GM19238 (cell line): ENCODE measurements at regions not wholly inside any gene's neighbourhood (a gene's known extent, or its start where the extent isn't known, plus 50 kb on each side); places are given as distances from the start of the nearest gene placed in this dataset.

ENCODE experiments used
- DNase-seq: peaks from one replicate; pipeline ENCODE4 v3.0.0; 2011; ENCODE audit warnings: low spot score; ENCODE audit not compliant: insufficient read length

DNA sequence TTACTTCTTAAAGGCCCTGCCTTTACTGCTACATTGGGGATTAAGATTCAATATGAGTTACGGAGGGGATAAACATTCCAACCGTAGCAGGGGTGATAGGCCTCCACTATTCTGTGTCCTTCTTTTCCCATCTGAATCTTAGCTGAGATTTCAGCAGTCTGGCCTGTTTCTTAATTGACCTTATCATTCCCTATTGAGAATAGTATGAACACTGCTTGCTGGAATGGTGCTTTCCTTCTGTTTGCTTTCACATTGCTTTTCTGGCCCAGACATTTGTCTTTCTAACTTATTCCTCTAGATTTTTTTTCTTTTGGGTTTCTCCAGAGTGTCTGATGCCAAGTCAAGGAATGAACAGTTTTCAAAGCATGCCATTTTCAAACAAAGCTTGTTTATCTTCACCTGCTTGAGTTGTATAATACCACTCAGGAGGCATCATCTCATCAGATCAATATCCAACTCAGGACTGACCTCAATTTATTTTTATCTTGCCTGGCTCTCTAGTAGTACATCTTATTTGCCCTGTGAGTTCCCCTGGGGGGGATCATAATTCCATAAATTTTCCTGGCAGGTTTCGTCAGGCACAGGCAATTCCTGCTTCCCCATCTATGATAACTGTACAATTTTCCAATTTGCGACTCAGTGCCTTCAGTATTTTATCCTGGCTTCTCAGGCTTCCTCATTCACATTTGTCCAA, 161.1 kb upstream of the STT3B start:
- no peak for DNase-seq

DNA sequence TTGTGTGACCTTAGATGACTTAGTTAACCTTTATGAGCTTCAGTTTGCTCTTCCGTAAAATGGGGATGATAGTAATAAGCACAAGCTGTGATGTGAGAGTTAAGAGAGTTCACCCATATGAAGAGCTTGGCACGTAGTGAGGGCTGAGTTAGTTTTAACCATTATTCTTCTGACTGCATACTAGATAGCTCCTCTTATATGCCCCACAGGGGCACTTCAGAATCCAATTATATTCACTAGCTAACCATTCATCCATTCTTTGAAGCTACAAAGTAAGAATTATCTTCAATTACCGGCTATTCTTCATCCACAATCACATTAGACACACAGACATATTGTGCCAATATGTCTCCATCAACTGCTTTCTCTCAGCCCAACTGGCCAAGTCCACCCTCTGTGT, 159.0 kb upstream of the STT3B start:
- no peak for DNase-seq

DNA sequence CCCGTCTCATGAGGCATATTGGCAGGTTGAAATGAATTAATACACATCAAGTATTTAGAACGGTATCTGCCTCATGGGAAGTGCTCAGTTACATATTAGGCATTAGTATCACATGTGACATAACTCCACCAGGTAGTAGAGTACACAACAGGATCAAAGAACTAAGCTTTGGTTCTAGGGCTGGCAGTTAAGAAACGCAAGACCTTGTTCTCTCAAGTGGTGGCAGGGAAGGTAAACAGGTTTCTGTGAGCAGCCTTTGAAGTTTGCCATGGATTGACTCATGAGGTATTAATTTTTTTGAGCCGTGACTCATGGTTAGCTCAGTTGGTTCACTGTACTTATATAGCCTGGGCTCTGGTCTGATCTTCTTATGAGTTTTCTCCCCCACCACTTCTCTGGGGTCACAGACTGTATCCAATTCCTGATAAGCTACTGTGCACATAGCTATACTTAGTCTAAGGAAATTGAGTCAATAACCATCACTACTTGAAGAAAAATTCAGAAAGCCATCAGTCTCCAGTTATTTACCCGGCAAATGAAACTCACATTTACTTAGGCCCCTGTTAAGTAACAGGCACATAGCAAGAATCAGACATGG, 155.6 kb upstream of the STT3B start:
- DNase-seq = no peak

DNA sequence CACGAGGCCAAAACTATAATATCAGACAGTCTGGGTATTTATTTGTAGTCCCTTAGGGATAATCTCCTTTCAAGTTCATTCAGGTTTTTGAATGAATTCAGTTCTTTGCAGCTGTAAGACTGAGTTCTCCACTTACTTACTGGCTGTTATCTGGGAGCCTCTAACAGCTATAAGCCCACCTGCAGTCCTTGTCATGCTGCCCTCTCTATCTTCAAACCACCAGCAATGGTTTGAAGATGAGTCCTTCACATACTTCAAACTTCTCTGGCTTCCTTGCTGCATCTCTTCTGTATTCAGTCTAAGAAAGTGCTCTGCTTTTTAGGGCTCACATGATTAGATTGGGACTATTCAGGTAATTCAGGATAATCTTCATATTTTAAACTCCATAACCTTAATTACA, 154.5 kb upstream of the STT3B start:
- DNase-seq = no peak

DNA sequence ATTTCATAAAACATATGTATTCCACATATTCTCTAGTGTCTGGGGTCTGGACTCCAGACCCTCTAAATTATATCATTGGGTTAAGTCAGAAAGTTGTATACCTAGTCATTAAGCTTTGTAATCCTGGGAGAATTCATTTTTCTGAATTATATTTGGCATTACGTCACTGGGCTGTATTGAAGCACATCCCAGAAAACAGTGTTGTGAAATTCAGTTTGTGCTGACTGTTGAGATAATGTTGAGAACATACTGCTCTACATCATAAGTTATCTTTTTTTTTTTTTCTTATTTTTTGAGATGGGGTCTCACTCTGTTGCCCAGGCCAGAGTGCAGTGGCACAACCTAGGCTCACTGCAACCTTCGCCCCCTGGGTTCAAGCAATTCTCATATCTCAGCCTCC, 153.1 kb upstream of the STT3B start:
- no peak for DNase-seq

DNA sequence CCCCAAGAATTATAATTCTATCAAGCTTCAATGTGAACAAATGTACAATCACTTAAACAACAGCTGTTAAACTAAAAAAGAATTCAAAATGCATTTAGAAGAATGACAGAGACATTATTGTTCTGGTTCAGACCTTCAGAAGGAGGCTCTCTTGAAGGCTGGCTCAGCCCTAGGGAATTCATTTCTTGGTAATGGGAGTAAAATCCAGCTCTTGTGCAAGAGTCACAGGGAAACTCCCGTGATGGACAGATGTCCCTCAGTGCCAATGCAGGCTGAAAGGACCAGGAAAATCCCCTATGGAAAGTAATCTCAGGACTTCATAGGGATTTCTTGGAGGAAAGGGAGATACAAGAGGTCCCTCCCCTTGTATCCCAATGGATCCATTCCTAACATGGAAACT, 149.9 kb upstream of the STT3B start:
- DNase-seq = no peak

DNA sequence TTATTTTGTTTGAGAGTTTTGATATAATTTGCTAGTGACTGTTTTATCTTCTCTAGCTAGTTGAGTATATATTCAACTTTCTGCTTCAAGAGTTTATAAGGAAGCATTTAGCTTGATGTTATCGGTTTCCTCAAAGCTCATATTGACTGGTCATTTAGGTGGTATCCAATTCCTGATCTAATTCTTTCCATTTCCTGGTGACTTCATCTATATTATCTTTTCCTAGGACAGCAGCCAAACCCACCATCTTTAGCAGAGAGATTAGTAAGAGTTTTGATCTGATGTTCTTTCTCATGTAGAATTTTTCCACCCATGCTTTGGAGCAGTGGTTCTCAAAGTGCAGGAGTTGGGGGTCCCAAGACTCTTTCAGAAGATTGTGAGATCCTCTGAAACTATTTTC, 148.6 kb upstream of the STT3B start:
- no peak for DNase-seq

DNA sequence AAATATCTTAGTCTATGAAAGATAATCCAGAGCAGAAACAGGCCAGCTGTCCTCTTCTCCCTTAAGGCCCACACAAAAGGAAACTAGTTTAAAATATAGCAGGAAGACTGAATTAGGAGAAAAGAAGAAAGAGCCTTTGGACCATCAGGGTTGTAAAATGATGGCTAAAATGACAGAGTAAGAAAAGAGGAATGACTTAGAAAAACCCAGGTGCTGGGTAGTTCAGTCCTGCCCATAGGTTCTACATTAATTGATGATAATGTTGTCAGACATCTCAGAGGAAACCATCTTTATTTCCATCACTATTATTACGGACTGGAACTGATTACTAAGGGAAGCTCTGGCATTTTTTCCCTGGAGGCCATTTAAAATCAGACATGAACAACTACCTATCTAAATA, 142.8 kb upstream of the STT3B start:
- no peak for DNase-seq

DNA sequence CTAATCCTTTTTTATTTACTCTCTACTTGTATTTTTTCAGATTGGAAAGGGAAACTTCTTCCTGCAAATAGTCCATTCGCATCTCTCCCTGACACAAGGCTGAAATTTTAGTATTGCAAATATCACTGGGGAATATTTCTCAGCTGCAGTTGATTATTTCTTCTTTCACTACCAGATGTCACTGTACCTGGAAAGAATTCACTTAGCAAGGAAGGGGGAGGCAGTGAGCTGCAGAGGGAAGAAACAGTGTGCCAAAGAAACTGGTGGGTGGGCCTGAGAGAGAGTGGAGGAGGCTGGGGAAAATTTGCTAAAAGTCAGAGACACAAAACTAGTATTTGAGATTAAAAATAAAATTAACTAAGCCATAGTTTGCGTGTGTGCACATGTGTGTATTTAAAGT, 142.3 kb upstream of the STT3B start:
- no peak for DNase-seq

DNA sequence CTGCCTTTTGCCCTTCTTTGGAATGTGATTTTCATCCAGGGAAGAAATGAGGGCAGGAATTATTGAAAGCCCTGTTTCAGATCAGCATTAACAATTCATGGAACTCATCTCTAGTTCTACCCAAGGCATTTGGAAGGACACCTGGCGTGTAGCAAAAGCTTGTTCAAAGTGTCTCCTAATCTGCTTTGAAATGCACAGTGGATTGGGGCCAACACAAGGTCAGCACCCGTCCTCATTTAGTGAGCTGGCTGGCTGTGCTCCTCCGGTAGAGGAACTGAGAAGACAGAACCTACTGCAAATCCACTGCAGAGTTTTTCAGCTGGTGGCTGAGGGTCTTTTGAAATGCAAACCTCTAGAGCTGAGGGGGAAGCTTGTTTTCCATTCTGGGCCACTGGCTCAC, 141.6 kb upstream of the STT3B start:
- DNase-seq = peak; percentile 1

DNA sequence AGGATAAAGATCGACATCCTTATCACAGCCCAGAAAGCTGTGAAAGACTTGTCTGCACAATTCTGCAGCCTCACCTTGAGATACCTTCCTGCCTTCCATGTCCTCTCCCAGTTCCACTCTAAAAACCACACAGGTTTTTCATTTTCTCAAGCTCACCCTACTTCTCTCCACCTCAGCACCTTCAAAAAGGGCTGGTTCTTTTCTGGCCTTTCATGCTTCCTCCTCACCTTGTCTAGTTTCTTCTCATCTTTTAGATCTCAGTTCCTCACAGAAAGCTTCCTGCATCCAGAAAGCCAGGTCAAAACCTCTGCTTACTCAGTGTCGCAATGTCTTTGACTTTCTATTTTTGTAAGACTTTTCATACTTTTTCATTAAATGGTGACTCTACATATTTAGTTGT, 140.2 kb upstream of the STT3B start:
- no peak for DNase-seq

DNA sequence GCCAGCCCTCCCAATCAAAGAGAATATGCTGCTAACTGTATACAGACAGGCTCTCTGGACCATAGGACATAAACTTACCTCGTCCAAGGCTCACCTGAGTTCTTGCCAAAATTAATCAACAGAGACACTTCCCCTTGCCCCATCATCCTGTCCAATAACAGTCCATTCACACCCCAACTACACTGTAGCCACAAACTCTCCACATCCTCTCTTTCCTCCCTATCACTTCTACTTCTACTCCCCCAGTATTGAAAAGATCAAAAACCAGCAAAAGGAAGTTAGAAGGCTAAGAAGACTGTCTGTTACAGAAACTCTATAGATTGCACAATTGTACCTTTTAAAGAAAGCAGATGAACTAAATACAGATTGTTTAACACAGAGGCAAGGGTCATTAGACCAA, 133.5 kb upstream of the STT3B start:
- DNase-seq = no peak

DNA sequence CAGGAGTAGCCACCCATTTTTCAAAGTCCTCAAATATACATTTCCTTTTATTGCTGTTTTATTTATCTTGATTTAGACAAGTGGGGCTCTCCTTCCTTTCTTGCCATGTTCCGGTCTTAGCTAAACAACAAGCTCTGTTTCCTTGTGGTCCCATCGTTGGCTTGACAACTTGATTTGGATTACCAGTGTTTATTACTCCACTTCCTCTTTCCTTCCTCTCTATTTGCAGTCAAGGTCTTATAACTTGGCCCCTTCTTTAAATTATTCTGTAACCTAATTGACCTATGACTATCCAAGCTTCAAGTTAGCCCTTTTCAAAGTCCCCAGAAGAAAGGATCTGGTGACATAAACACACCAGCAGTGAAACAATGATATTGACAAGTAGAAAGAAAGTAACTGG, 130.6 kb upstream of the STT3B start:
- no peak for DNase-seq

DNA sequence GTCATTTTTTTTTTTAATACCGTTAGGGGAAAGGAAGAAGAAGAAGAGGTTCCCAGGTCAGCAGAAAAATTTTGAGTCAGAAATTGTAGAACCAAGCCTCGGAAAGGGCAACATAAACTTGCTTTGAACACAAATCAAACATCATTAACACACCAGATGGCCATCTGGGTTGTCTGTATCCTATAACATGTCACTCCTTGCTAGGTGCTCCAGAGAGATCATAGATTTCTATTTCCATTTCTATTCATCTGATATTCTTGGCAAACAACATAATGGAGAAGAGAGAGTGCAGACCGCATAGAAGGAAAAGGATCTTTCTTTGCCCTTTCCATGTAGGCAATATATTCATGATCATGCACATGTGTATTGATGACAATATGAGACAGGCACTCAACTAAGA, 129.5 kb upstream of the STT3B start:
- DNase-seq = no peak

DNA sequence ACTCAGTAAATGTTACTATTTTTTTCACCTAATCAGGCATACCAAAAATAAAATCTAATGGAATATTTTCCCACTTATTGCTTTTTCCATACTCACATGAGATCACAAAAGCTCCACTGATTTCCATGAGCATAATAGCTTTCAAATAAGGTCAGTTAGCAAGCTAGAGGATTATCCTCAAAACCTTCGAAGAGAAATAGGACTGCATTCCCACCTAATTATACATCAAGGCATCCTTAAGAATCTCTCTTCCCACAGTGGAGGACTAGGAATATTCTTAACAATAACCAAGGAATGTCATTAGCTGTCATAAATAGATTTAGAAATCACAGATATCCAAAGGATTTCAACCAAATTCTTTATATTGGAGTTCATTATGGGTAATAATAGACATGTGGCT, 127.9 kb upstream of the STT3B start:
- no peak for DNase-seq

DNA sequence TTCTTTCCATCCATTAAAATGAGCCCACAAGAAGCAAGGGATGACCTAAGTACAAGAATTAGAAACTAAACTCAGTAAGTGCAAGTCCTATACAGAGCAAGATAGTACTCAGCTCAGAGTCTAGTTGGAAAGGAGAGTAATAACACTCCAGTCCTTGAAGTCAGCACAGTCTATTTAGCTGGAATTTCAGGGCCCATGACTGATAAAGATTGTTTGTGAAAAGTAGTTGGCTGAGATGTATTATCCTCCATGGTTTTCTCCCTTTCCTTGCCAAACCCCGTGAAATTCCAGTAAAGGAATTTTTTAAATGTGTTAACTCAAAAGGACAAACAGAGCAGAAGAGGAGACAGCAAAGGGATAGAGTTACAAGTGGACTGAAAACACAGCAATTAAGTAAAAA, 127.2 kb upstream of the STT3B start:
- no peak for DNase-seq

DNA sequence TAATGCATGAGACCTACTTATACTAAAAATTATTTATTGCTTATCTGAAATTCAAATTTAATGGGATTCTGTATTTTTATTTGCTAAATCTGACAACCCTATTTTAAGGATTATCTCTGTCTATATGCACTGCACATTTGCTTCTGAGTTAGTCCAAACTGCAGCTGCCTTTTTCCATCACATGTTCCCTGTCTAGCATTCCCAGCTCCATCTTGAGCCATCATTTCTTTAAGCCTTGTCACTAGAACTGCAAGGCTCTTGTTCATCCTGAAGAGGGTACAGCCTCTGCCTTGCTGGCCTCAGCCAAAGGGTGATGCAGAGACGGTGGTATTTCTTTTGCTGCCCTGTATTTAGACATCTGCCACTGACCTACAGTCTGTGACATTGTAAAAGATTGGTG, 125.8 kb upstream of the STT3B start:
- no peak for DNase-seq

DNA sequence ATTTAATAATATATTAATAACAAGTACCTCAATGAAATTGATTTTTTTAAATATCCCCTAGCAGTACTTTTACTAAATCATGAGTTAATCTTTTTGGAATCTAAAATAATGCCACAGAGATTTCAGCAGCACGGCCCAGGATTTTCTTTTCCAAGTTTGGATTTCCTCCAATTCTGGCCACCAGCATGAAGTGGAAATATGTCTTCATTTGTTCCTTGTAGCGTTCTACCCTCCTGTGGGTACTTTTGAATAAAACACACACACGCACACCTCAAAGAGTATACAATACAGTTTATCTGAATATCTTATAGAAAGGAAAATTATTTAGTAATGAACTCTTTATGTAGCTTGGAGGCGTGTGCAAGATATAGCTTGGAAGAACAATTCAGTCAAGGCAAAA, 125.1 kb upstream of the STT3B start:
- DNase-seq = no peak

DNA sequence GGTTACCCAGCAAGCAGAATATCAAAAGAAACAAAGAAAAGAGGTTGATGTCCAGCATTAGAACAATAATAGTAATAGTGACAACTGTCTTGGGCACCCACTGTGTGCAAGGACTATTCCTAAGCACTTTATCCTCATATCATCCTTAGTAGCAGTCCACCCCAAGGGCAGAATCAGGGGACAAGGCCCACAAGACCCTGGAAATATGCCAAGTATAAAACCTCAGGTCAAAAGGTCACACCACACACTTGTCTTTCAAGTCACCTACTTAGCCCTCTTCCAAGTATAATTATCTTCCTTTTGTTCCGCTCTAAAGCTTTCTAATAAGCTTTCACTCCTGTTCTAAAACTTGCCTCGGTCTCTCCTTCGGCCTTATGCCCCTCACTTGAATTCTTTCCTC, 124.0 kb upstream of the STT3B start:
- no peak for DNase-seq

DNA sequence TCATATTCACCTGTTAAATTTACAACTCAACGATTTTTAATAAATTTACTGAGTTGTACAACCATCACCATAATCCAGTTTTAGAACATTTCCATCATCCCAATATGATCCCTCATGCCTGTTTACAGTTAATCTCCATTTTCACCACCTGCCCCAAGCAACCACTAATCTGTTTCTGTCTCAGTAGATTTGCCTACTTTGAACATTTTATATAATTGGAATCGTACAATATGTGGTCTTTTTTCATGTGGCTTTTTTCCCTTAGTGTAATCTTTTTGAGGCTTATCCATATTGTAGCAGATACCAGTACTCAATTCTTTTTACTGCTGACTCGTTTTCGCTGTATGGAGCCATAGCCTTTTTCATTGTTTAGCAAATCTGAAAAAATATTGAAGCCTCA, 123.3 kb upstream of the STT3B start:
- DNase-seq = no peak

DNA sequence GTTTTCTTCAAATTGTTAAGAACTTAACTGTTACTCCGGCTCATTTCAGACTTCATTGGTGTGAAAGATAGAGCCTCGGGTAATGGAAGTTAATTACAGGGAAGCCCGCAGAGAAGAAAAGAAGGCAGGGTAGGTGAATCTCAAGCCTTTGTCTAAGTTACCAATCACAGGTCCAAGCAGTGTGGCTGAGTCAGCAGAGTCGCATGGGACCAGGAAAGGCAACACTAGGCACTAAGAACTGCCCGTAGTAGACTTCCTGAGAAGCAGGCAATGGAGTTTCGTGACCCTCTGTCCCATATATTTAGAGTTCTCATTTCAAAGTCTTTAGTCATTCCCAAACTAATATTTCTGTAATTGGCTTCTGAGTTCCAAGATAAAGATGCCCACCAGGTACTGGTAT, 122.9 kb upstream of the STT3B start:
- DNase-seq = no peak

DNA sequence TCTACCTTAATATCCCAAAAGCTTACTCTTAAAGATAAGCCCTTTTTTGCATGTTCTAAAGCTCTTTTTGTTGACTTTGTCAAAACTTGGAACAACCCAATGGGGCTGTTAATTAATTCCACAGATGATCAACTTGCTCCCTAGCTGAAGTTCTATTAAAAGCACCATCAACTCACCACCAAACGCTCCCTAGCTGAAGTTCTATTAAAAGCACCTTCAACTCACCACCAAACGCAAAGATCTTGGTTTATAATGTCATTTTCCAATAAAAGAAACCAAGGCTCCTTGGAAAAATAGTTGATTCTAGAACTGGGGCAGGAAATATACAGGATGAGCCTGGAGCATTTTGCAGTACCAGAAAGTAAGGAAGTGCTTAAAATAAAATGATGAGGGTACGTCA, 122.3 kb upstream of the STT3B start:
- DNase-seq = no peak

DNA sequence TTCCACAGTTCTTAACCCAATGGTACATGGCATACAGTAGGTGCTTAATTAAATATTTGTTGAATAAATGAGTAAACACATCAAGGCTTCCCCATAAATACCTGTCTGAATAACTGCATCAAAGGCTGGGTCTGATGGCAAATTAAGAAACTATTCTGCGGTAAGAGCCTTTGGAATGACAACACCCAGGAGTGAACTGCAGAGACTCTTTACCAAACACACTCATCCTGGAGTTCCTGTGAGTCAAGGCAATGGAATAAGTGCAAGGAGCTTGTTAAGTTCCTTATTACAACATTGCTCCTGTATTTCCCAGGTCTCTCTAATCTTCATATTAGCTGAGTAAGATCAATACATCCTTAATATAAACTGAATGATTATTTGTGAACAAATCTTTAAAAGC, 119.9 kb upstream of the STT3B start:
- no peak for DNase-seq

DNA sequence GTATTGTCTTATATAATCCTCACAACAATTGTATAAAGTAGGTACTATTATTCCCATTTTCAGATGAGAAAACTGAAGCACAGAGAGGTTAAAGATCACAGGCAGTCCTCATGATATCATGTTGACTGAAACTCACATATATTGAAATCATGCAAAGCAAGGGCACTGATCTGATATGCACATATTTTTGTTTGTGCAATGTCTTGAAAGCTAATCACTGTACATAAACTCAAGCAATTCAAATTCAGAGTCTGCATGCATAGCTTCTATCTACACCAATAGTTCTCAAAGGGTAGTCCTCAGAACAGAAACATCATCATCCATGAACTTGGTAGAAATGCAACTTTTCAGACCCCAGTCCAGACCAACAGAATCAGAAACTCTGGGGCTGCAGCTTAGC, 119.2 kb upstream of the STT3B start:
- no peak for DNase-seq
